HepG2 (cell line): ENCODE measurements at regions not wholly inside any gene's neighbourhood (a gene's known extent, or its start where the extent isn't known, plus 50 kb on each side); places are given as distances from the start of the nearest gene placed in this dataset.

Experiments used
- ATAC-seq: fragments of 200-7000 bp; cut with Tn5 transposase; 3 replicates; pipeline ENCODE4 v1.9.1; 2020; ENCODE audit warnings: mild to moderate bottlenecking, moderate library complexity
- BruUV-seq: library from RNA; stranded (reverse); fragments of 400-500 nt; replicated peaks from 2 replicates; lab custom pipeline; 2021; lab: Mats Ljungman, UMichigan
- CTCF ChIA-PET: fragments of 300-600 bp; formaldehyde crosslinking; extraction: SDS; loops from one replicate; lab custom pipeline; 2021; ENCODE audit warnings: low total read pairs, inconsistent platforms, low intra/inter-chr PET ratio; lab: Yijun Ruan, JAX
- POLR2A ChIA-PET: fragments of 350-600 bp; sonication (Branson Sonifier 250); formaldehyde crosslinking; loops from one replicate; lab custom pipeline; 2020; ENCODE audit warnings: antibody characterized with exemption, inconsistent platforms; lab: Yijun Ruan, JAX
- DNase-seq: peaks from one replicate; pipeline ENCODE4 v3.0.0-alpha.2; 2015; ENCODE audit warnings: low spot score
- FAIRE-seq: peaks from 3 replicates; lab custom pipeline; 2011; peaks lifted over from hg19 to GRCh38; lab: Jason Lieb, UNC
- H2AFZ ChIP-seq: one replicate; pipeline ENCODE4 v1.6.1; 2011; ENCODE audit warnings: low read length, inconsistent platforms
- H3K27ac ChIP-seq: fragments of 300-600 bp; 3 replicates; pipeline ENCODE4 v1.8.0; 2011; ENCODE audit warnings: mixed run types, mild to moderate bottlenecking, mixed read lengths, low read length, inconsistent platforms; ENCODE audit not compliant: insufficient read depth; ENCODE audit errors: extremely low read length
- H3K27me3 ChIP-seq, 2 experiments: fragments of 200-600 bp in 1 of 2; 2 replicates in 1 of 2; 3 replicates in 1 of 2; pipeline versions ENCODE4 v1.6.0 to v1.8.0; 2011; ENCODE audit warnings: low read length in 2 of 2, mild to moderate bottlenecking in 2 of 2, moderate library complexity in 2 of 2, inconsistent platforms in 1 of 2; ENCODE audit not compliant: insufficient read depth in 2 of 2, control insufficient read depth in 1 of 2
- H3K36me3 ChIP-seq, 2 experiments: fragments of 200-600 bp in 1 of 2; replicated peaks in 1 of 2; 2 replicates in 1 of 2; 3 replicates in 1 of 2; pipeline versions ENCODE4 v1.5.1 to v1.8.0; 2011; ENCODE audit warnings: low read length in 2 of 2, inconsistent platforms in 1 of 2; ENCODE audit not compliant: insufficient read depth in 2 of 2, control insufficient read depth in 1 of 2
- H3K4me1 ChIP-seq: 2 replicates; pipeline ENCODE4 v1.5.1; 2012; ENCODE audit warnings: low read length, inconsistent platforms; ENCODE audit not compliant: insufficient read depth
- H3K4me2 ChIP-seq: 2 replicates; pipeline ENCODE4 v1.6.0; 2011; ENCODE audit warnings: low read depth, low read length, inconsistent platforms
- H3K4me3 ChIP-seq, 3 experiments: fragments of 200-600 bp in 1 of 3; sonication (generic), shearing (Covaris generic) in 1 of 3; replicated peaks in 1 of 3; 2 replicates each; pipeline ENCODE4 v1.5.1; 2011 to 2016; ENCODE audit warnings: low read length in 3 of 3, inconsistent platforms in 2 of 3, low read depth in 2 of 3, mild to moderate bottlenecking in 2 of 3, control low read depth in 1 of 3, mixed read lengths in 1 of 3; ENCODE audit not compliant: insufficient read depth in 1 of 3
- H3K79me2 ChIP-seq: one replicate; pipeline ENCODE4 v1.6.1; 2011; ENCODE audit warnings: low read length, inconsistent platforms; ENCODE audit not compliant: insufficient read depth
- H3K9ac ChIP-seq: 2 replicates; pipeline ENCODE4 v1.6.0; 2011; ENCODE audit warnings: mild to moderate bottlenecking, low read depth, low read length, inconsistent platforms; ENCODE audit not compliant: insufficient read depth
- H3K9me3 ChIP-seq: 2 replicates; pipeline ENCODE4 v1.5.1; 2012; ENCODE audit warnings: mild to moderate bottlenecking, low read length
- H4K20me1 ChIP-seq: 2 replicates; pipeline ENCODE4 v1.6.0; 2011; ENCODE audit warnings: inconsistent platforms, mild to moderate bottlenecking, low read length, moderate library complexity; ENCODE audit not compliant: insufficient read depth
- GATAD2A ChIP-seq: IDR thresholded peaks from 2 replicates; pipeline ENCODE4 v1.6.1; 2016
- MXD1 ChIP-seq: sonication (generic); formaldehyde crosslinking; IDR thresholded peaks from 2 replicates; pipeline ENCODE4 v1.4.0; 2020; ENCODE audit warnings: mild to moderate bottlenecking, missing genetic modification reagents
- PCBP1 ChIP-seq: fragments of 200-400 bp; formaldehyde crosslinking; IDR thresholded peaks from 2 replicates; pipeline ENCODE4 v1.6.1; 2017; ENCODE audit warnings: mild to moderate bottlenecking, low read depth, low read length, borderline replicate concordance
- POLR2AphosphoS5 ChIP-seq: IDR thresholded peaks from 2 replicates; pipeline ENCODE4 v1.6.1; 2012; ENCODE audit warnings: low read depth, low read length
- SKI ChIP-seq: fragments of 450-650 bp; IDR thresholded peaks from one replicate; pipeline ENCODE4 v1.6.1; 2018; ENCODE audit warnings: mild to moderate bottlenecking; ENCODE audit not compliant: partially characterized antibody
- XRCC5 ChIP-seq: fragments of 200-400 bp; formaldehyde crosslinking; optimal IDR thresholded peaks from 2 replicates; pipeline ENCODE3; 2017; ENCODE audit warnings: mild to moderate bottlenecking, low read length
- ZC3H4 ChIP-seq: sonication (generic); formaldehyde crosslinking; IDR thresholded peaks from 2 replicates; pipeline ENCODE4 v1.4.0; 2020; ENCODE audit warnings: missing genetic modification reagents, borderline replicate concordance
- ZFP37 ChIP-seq: sonication (generic); formaldehyde crosslinking; IDR thresholded peaks from 2 replicates; pipeline ENCODE4 v1.4.0; 2020; ENCODE audit warnings: missing genetic modification reagents, borderline replicate concordance
- ZNF138 ChIP-seq: sonication (generic); formaldehyde crosslinking; IDR thresholded peaks from 2 replicates; pipeline ENCODE4 v1.5.0; 2020; ENCODE audit warnings: mild to moderate bottlenecking, low read depth, missing genetic modification reagents
- ZNF225 ChIP-seq: sonication (generic); formaldehyde crosslinking; IDR thresholded peaks from 2 replicates; pipeline ENCODE4 v1.4.0; 2020; ENCODE audit warnings: mild to moderate bottlenecking, missing genetic modification reagents
- ZNF598 ChIP-seq: sonication (generic); formaldehyde crosslinking; IDR thresholded peaks from 2 replicates; pipeline ENCODE4 v1.5.1; 2020; ENCODE audit warnings: mild to moderate bottlenecking, missing genetic modification reagents, borderline replicate concordance
- ZNF709 ChIP-seq: sonication (generic); formaldehyde crosslinking; IDR thresholded peaks from 2 replicates; pipeline ENCODE4 v1.5.0; 2020; ENCODE audit warnings: mild to moderate bottlenecking, missing genetic modification reagents
- ZNF746 ChIP-seq: sonication (generic); formaldehyde crosslinking; IDR thresholded peaks from 2 replicates; pipeline ENCODE4 v1.8.0; 2022; ENCODE audit warnings: mild to moderate bottlenecking, missing genetic modification reagents
- ZNF772 ChIP-seq: sonication (generic); formaldehyde crosslinking; IDR thresholded peaks from 2 replicates; pipeline ENCODE4 v1.5.0; 2020; ENCODE audit warnings: mild to moderate bottlenecking, missing genetic modification reagents
- ZNF781 ChIP-seq: sonication (generic); formaldehyde crosslinking; IDR thresholded peaks from 2 replicates; pipeline ENCODE4 v1.5.1; 2020; ENCODE audit warnings: borderline replicate concordance, mild to moderate bottlenecking, missing genetic modification reagents; ENCODE audit errors: not compliant biosample characterization
- WGBS: methylation state at CpG from one replicate; pipeline ENCODE4 v1.1.6; 2017; ENCODE audit warnings: low lambda C conversion rate; 5-methylcytosine and 5-hydroxymethylcytosine counted together
- in situ Hi-C: cut with HindIII; loops from 2 replicates; pipeline ENCODE4 v1.10.0; 2017; ENCODE audit warnings: low pct_unique_long_range_greater_than_20kb; ENCODE audit not compliant: extremely low pct_ligation_motif_present
- intact Hi-C: fragments of 100-400 bp; cut with micrococcal nuclease; formaldehyde crosslinking; loops from one replicate; pipeline ENCODE4 v1.10.0; 2022; ENCODE audit not compliant: unreplicated experiment
- TF ChIP-seq, protein P1 (sequence below): sonication (generic); formaldehyde crosslinking; IDR thresholded peaks from 2 replicates; pipeline ENCODE4 v1.5.1; 2020; ENCODE audit warnings: missing genetic modification reagents, mild to moderate bottlenecking, borderline replicate concordance

DNA sequence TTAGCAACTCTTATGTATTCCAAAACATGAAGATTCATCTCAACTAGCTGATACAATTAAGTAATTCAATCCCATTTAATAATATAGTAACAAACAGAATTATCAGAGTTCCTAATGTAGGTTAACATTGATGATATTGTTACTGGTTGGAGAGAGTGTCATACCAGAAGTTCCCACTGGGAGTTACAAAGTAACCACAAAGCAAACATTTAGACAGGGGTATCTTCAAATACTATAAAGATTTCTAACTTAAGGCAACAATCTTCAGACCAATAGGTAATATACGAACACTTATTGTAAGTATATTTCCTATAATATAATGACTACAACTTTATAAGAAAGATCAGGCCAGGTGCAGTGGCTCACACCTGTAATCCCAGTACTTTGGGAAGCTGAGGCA is 1372.9 kb upstream of the PIK3C3 start:
- Histone ChIP-seq H3K79me2 (no peaks in the 10 kb centered on the region), H3K4me3 (no peak overlapping the region), H2AFZ (no peak overlapping the region), H3K9ac (no peak overlapping the region), H3K27ac (no peak overlapping the region), H3K4me1 (peaks cover 8% of the 10 kb centered on the region; the same call in 1 of the 2 replicates), H3K9me3 (no peaks in the 10 kb centered on the region), H4K20me1 (no peaks in the 10 kb centered on the region), H3K4me2 (no peak overlapping the region), H3K27me3 (no peaks in the 10 kb centered on the region), H3K36me3 (no peaks in the 10 kb centered on the region)
- no TSS peak for BruUV-seq
- intact Hi-C loops (no loop called here), in situ Hi-C loops (no loop called here)
- WGBS, result 0% methylated on average over 1 of the region's 1 CpG
- ChIA-PET CTCF (no interaction called here), POLR2A (no interaction called here)
- FAIRE-seq (no peak), DNase-seq (no peak), ATAC-seq (peak; percentile 53; the same call in 2 of the 3 replicates)
- TF ChIP-seq ZNF709 (CRISPR knock-in tag) (no peak), GATAD2A (CRISPR knock-in tag) (no peak), ZNF746 (CRISPR knock-in tag) (no peak), SKI (no peak), ZC3H4 (CRISPR knock-in tag) (no peak), ZFP37 (CRISPR knock-in tag) (no peak), ZNF138 (no peak), MXD1 (CRISPR knock-in tag) (no peak)

GRCh38 chr18:40577981-40578365 is 1377.1 kb upstream of the PIK3C3 start:
- CTCF ChIA-PET, result no interaction called here
- H3K9ac ChIP-seq, result no peak overlapping the region
- intact Hi-C loops, result no loop called here
- H3K36me3 ChIP-seq, result no peaks in the 10 kb centered on the region
- no peak overlapping the region for H3K4me3 ChIP-seq
- TF ChIP-seq ZNF225 (CRISPR knock-in tag) (no peak), ZNF598 (no peak), ZNF781 (CRISPR knock-in tag) (no peak), PCBP1 (no peak), POLR2AphosphoS5 (no peak), XRCC5 (no peak), ZNF772 (CRISPR knock-in tag) (no peak)
- TF ChIP-seq, protein P1, sequence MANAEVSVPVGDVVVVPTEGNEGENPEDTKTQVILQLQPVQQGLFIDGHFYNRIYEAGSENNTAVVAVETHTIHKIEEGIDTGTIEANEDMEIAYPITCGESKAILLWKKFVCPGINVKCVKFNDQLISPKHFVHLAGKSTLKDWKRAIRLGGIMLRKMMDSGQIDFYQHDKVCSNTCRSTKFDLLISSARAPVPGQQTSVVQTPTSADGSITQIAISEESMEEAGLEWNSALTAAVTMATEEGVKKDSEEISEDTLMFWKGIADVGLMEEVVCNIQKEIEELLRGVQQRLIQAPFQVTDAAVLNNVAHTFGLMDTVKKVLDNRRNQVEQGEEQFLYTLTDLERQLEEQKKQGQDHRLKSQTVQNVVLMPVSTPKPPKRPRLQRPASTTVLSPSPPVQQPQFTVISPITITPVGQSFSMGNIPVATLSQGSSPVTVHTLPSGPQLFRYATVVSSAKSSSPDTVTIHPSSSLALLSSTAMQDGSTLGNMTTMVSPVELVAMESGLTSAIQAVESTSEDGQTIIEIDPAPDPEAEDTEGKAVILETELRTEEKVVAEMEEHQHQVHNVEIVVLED (CRISPR knock-in tag), result no peak
- TF ChIP-seq, all 625 proteins: peak for 0
- no peak overlapping the region for H3K4me2 ChIP-seq
- in situ Hi-C loops, result no loop called here
- no TSS peak for BruUV-seq
- FAIRE-seq (no peak), ATAC-seq (no peak), DNase-seq (no peak)
- H3K27ac ChIP-seq, result no peak overlapping the region
- no peaks in the 10 kb centered on the region for H3K9me3 ChIP-seq
- 1% methylated on average over 4 of the region's 4 CpGs for WGBS
- no peaks in the 10 kb centered on the region for H3K79me2 ChIP-seq
- H3K4me1 ChIP-seq, result peaks cover 8% of the 10 kb centered on the region; the same call in 1 of the 2 replicates
- no peaks in the 10 kb centered on the region for H3K27me3 ChIP-seq
- no peak overlapping the region for H2AFZ ChIP-seq
- no peaks in the 10 kb centered on the region for H4K20me1 ChIP-seq
- POLR2A ChIA-PET, result no interaction called here
